ENCODE measurements at regions not wholly inside any gene's neighbourhood (a gene's known extent, or its start where the extent isn't known, plus 50 kb on each side); places are given as distances from the start of the nearest gene placed in this dataset.

GRCh38 chr13:44815623-44816022 lies 173.6 kb downstream of the NUFIP1 start (continued):
- TF ChIP-seq ZNF333 (CRISPR knock-in tag; IDR thresholded peaks at IDR 0.05; ENCODE audit: borderline replicate concordance) (no peak), TCF7L2 (IDR thresholded peaks at IDR 0.05; ENCODE audit: low read depth, low read length) (no peak), ZFYVE20 (CRISPR knock-in tag; IDR thresholded peaks at IDR 0.05; ENCODE audit: borderline replicate concordance, low read depth) (no peak), SKIL (CRISPR knock-in tag; IDR thresholded peaks at IDR 0.05; ENCODE audit: borderline replicate concordance) (no peak), BCL6 (CRISPR knock-in tag; IDR thresholded peaks at IDR 0.05) (no peak; the same call in 1 of the 2 replicates), ATF6 (CRISPR knock-in tag; conservative IDR thresholded peaks at IDR 0.05) (no peak), CCAR2 (optimal IDR thresholded peaks at IDR 0.05; ENCODE audit: low read depth, low read length) (no peak), CBX2 (IDR thresholded peaks at IDR 0.05; ENCODE audit: low read depth, low read length) (no peak), CBX2 (CRISPR knock-in tag; IDR thresholded peaks at IDR 0.05; ENCODE audit: low read depth) (no peak), MYC (CRISPR knock-in tag; IDR thresholded peaks at IDR 0.05; ENCODE audit: borderline replicate concordance) (no peak), ZNF770 (CRISPR knock-in tag; IDR thresholded peaks at IDR 0.05) (no peak), ZNF780A (CRISPR knock-in tag; IDR thresholded peaks at IDR 0.05) (no peak), MTF2 (CRISPR knock-in tag; IDR thresholded peaks at IDR 0.05; ENCODE audit: borderline replicate concordance) (no peak), FOXA1 (IDR thresholded peaks at IDR 0.05) (no peak), FOXA1 (CRISPR knock-in tag; IDR thresholded peaks at IDR 0.05) (0 out of 2 replicates have a peak, but pooled peaks have one; percentile 40), HDAC2 (CRISPR knock-in tag; IDR thresholded peaks at IDR 0.05) (0 out of 2 replicates have a peak, but pooled peaks have one; percentile 39), ZBTB2 (CRISPR knock-in tag; IDR thresholded peaks at IDR 0.05; ENCODE audit: low read depth) (no peak)
